A549 (cell line): ENCODE measurements at regions not wholly inside any gene's neighbourhood (a gene's known extent, or its start where the extent isn't known, plus 50 kb on each side); places are given as distances from the start of the nearest gene placed in this dataset.

Experiments
- ATAC-seq, 2 experiments: fragments of 200-7000 bp in 1 of 2; fragments of >200 bp in 1 of 2; cut with Nextera tagmentation in 1 of 2; cut with Tn5 transposase in 1 of 2; 3 replicates each; pipeline versions ENCODE4 v1.8.0 to v1.9.1; 2018 to 2020; ENCODE audit warnings: mild to moderate bottlenecking in 1 of 2, moderate library complexity in 1 of 2
- CTCF ChIA-PET: fragments of 300-600 bp; sonication (Branson Sonifier 250); formaldehyde crosslinking; extraction: SDS; loops from one replicate; lab custom pipeline; 2021; ENCODE audit warnings: antibody characterized with exemption, inconsistent platforms; lab: Yijun Ruan, JAX
- POLR2A ChIA-PET: fragments of 350-600 bp; formaldehyde crosslinking; extraction: SDS; loops from one replicate; lab custom pipeline; 2021; ENCODE audit warnings: antibody characterized with exemption, inconsistent platforms; lab: Yijun Ruan, JAX
- DNase-seq, 2 experiments: peaks; one replicate each; pipeline versions ENCODE4 v3.0.0 to v3.0.0-alpha.2; 2011 to 2016; ENCODE audit warnings: low read depth in 1 of 2, low spot score in 1 of 2
- FAIRE-seq: peaks from 2 replicates; lab custom pipeline; 2011; peaks lifted over from hg19 to GRCh38; lab: Jason Lieb, UNC
- H3K27ac ChIP-seq, 2 experiments: fragments of >200 bp; sonication (Bioruptor Twin); formaldehyde crosslinking; 3 replicates each; pipeline ENCODE4 v1.5.1; 2016 to 2017
- H3K4me1 ChIP-seq: fragments of >200 bp; sonication (Bioruptor Twin); formaldehyde crosslinking; 3 replicates; pipeline ENCODE4 v1.6.1; 2016
- H3K4me2 ChIP-seq: fragments of >200 bp; sonication (Bioruptor Twin); formaldehyde crosslinking; 3 replicates; pipeline ENCODE4 v1.6.1; 2016
- H3K4me3 ChIP-seq: fragments of >200 bp; sonication (Bioruptor Twin); formaldehyde crosslinking; 3 replicates; pipeline ENCODE4 v1.5.1; 2016
- H3K9me3 ChIP-seq: fragments of >200 bp; sonication (Bioruptor Twin); formaldehyde crosslinking; 3 replicates; pipeline ENCODE4 v1.6.1; 2016
- CEBPB ChIP-seq, 2 experiments: fragments of >200 bp in 1 of 2; sonication (Bioruptor Twin) in 1 of 2; formaldehyde crosslinking in 1 of 2; IDR thresholded peaks; 2 replicates each; pipeline ENCODE4 v1.6.1; 2012 to 2016
- EP300 ChIP-seq, 2 experiments: fragments of >200 bp; sonication (Bioruptor Twin); formaldehyde crosslinking; IDR thresholded peaks; 2 replicates in 1 of 2; 3 replicates in 1 of 2; pipeline ENCODE4 v1.6.1; 2016 to 2017
- FOSB ChIP-seq: fragments of 250-450 bp; sonication (Bioruptor Pico); IDR thresholded peaks from 2 replicates; pipeline ENCODE4 v1.5.0; 2020; ENCODE audit warnings: mild to moderate bottlenecking, moderate library complexity
- FOSL2 ChIP-seq, 2 experiments: fragments of 450-650 bp in 1 of 2; fragments of >200 bp in 1 of 2; sonication (Bioruptor Twin) in 1 of 2; formaldehyde crosslinking; IDR thresholded peaks; 2 replicates each; pipeline versions ENCODE4 v1.5.0 to v1.6.1; 2016 to 2020; ENCODE audit warnings: mild to moderate bottlenecking in 1 of 2, moderate library complexity in 1 of 2
- FOXS1 ChIP-seq: fragments of 250-450 bp; sonication (Bioruptor Pico); IDR thresholded peaks from 2 replicates; pipeline ENCODE4 v1.5.0; 2020; ENCODE audit warnings: mild to moderate bottlenecking, moderate library complexity
- GATA3 ChIP-seq: IDR thresholded peaks from 2 replicates; pipeline ENCODE4 v1.6.1; 2012; ENCODE audit warnings: borderline replicate concordance
- HDAC2 ChIP-seq: fragments of 200-600 bp; sonication (generic); IDR thresholded peaks from 2 replicates; pipeline ENCODE4 v1.6.1; 2016
- HEYL ChIP-seq: fragments of 250-450 bp; sonication (Bioruptor Pico); IDR thresholded peaks from 2 replicates; pipeline ENCODE4 v1.8.0; 2021; ENCODE audit warnings: mild to moderate bottlenecking, moderate library complexity
- JUN ChIP-seq, 2 experiments: fragments of >200 bp; sonication (Bioruptor Twin); formaldehyde crosslinking; IDR thresholded peaks; 2 replicates in 1 of 2; 3 replicates in 1 of 2; pipeline ENCODE4 v1.6.1; 2016 to 2017
- JUNB ChIP-seq: fragments of >200 bp; sonication (Bioruptor Twin); formaldehyde crosslinking; IDR thresholded peaks from 2 replicates; pipeline ENCODE4 v1.6.1; 2016
- KDM1A ChIP-seq: fragments of 200-600 bp; sonication (generic); IDR thresholded peaks from 2 replicates; pipeline ENCODE4 v1.6.1; 2016; ENCODE audit warnings: low read depth, mild to moderate bottlenecking
- MYC ChIP-seq: IDR thresholded peaks from 2 replicates; pipeline ENCODE4 v1.6.1; 2012; ENCODE audit warnings: mild to moderate bottlenecking, inconsistent platforms, low read length, improper control_type of control experiment, borderline replicate concordance
- PHF8 ChIP-seq: fragments of 200-600 bp; sonication (generic); IDR thresholded peaks from 2 replicates; pipeline ENCODE4 v1.6.1; 2016; ENCODE audit warnings: low read depth, mild to moderate bottlenecking, antibody characterized with exemption, moderate library complexity, borderline replicate concordance
- POLR2A ChIP-seq: IDR thresholded peaks from 2 replicates; pipeline ENCODE4 v1.6.1; 2012; ENCODE audit warnings: mild to moderate bottlenecking, low read length
- POLR2AphosphoS2 ChIP-seq: conservative IDR thresholded peaks from 2 replicates; pipeline ENCODE4 v1.6.1; 2012; ENCODE audit warnings: low read length, improper control_type of control experiment, inconsistent platforms
- RAD21 ChIP-seq, 2 experiments: fragments of >200 bp in 1 of 2; sonication (Bioruptor Twin) in 1 of 2; formaldehyde crosslinking in 1 of 2; IDR thresholded peaks in 1 of 2; conservative IDR thresholded peaks in 1 of 2; 2 replicates in 1 of 2; 3 replicates in 1 of 2; pipeline ENCODE4 v1.6.1; 2012 to 2018; ENCODE audit warnings: inconsistent platforms in 1 of 2
- SMC3 ChIP-seq: fragments of >200 bp; sonication (Bioruptor Twin); formaldehyde crosslinking; IDR thresholded peaks from 3 replicates; pipeline ENCODE4 v1.6.1; 2018; ENCODE audit warnings: inconsistent platforms
- SREBF2 ChIP-seq: fragments of 450-650 bp; IDR thresholded peaks from 2 replicates; pipeline ENCODE4 v1.6.1; 2014; ENCODE audit warnings: mild to moderate bottlenecking, moderate library complexity
- TP53 ChIP-seq: fragments of 250-450 bp; sonication (Bioruptor Pico); IDR thresholded peaks from 2 replicates; pipeline ENCODE4 v1.5.0; 2021; ENCODE audit warnings: mild to moderate bottlenecking, moderate library complexity
- WGBS: methylation state at CpG from one replicate; pipeline ENCODE4 v1.1.6; 2017; ENCODE audit errors: missing lambda C conversion rate; 5-methylcytosine and 5-hydroxymethylcytosine counted together
- TF ChIP-seq, protein P1 (sequence below): fragments of 450-650 bp; IDR thresholded peaks from 2 replicates; pipeline ENCODE4 v1.6.1; 2014; ENCODE audit warnings: antibody characterized with exemption
- TF ChIP-seq, protein P2 (sequence below): fragments of 150-350 bp; IDR thresholded peaks from 2 replicates; pipeline ENCODE4 v1.6.1; 2014; ENCODE audit warnings: low read depth, mild to moderate bottlenecking, low read length
- TF ChIP-seq, protein P3 (sequence below): fragments of >200 bp; sonication (Bioruptor Twin); formaldehyde crosslinking; IDR thresholded peaks from 2 replicates; pipeline ENCODE4 v1.6.1; 2016
- TF ChIP-seq, protein P4 (sequence below): IDR thresholded peaks from 2 replicates; pipeline ENCODE4 v1.6.1; 2012

DNA sequence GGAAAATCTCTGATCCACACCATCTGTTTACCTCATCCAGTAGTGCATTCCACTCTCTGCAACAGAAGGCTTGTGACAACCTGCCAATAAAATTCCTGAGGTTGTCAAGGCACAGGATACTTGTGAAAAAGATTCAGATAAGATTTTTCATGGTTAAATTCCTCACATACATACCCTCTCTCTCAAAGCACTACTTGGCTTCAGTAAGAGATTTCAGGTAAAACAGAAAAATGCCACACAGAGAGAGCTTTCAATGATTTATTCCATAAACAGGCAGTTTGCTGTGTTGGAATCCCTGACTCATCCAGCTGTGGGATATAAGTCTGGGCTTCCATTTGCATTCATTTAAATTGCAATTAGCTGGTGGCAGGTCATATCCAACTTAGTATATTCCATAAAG, 99.7 kb upstream of the CAV2 start:
- CTCF ChIA-PET = interaction anchor here (0.7 to 1.4 kb wide), 4 partner anchors 141 to 189 kb away, joined by 3 to 4 read pairs (median 3); no protein-coding TSS in a partner anchor

DNA sequence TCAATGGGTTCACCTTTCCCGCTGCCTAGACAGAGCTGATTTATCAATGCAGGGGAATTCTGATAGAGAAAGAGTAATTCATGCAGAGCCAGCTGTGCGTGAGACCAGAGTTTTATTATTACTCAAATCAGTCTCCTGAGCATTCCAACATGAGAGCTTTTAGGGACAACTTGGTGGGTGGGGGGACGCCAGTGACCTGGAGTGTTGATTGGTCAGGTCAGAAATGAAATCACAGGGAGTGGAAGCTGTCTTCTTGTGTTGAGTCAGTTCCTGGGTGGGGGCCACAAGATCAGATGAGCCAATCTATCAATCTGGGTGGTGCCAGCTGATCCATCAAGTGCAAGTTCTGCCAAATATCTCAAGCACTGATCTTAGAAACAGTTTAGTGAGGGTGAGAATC, 99.0 kb upstream of the CAV2 start:
- CTCF ChIA-PET = interaction anchor here (0.7 to 1.4 kb wide), 4 partner anchors 141 to 188 kb away, joined by 3 to 4 read pairs (median 3); no protein-coding TSS in a partner anchor
- Histone ChIP-seq H3K9me3 (peaks cover 9% of the 10 kb centered on the region; the same call in 2 of the 3 replicates), H3K4me2 (no peak overlapping the region), H3K4me3 (no peak overlapping the region), H3K27ac (peak overlapping the region; percentile 37 to 73; a peak in 5 of 6 replicates), H3K4me1 (peaks cover 46% of the 10 kb centered on the region)
- POLR2A ChIA-PET = interaction anchor here (0.6 to 1.0 kb wide), 3 partner anchors 126 to 141 kb away, joined by 3 to 4 read pairs (median 4); no protein-coding TSS in a partner anchor
- ATAC-seq (no peak), FAIRE-seq (no peak), DNase-seq (no peak)
- 92% methylated on average over 3 of the region's 3 CpGs for WGBS
- no peak for TF ChIP-seq HEYL (CRISPR knock-in tag)
- no peak for TF ChIP-seq CEBPB (IDR thresholded peaks at IDR 0.05)
- no peak for TF ChIP-seq SREBF2
- TF ChIP-seq KDM1A = no peak
- no peak for TF ChIP-seq PHF8
- no peak for TF ChIP-seq SMC3
- TF ChIP-seq POLR2A = no peak
- no peak for TF ChIP-seq POLR2AphosphoS2
- TF ChIP-seq FOXS1 (CRISPR knock-in tag) = no peak
- TF ChIP-seq JUN (IDR thresholded peaks at IDR 0.05) = no peak
- TF ChIP-seq, protein P1, sequence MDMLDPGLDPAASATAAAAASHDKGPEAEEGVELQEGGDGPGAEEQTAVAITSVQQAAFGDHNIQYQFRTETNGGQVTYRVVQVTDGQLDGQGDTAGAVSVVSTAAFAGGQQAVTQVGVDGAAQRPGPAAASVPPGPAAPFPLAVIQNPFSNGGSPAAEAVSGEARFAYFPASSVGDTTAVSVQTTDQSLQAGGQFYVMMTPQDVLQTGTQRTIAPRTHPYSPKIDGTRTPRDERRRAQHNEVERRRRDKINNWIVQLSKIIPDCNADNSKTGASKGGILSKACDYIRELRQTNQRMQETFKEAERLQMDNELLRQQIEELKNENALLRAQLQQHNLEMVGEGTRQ = no peak
- no peak for TF ChIP-seq HDAC2
- TF ChIP-seq, protein P2, sequence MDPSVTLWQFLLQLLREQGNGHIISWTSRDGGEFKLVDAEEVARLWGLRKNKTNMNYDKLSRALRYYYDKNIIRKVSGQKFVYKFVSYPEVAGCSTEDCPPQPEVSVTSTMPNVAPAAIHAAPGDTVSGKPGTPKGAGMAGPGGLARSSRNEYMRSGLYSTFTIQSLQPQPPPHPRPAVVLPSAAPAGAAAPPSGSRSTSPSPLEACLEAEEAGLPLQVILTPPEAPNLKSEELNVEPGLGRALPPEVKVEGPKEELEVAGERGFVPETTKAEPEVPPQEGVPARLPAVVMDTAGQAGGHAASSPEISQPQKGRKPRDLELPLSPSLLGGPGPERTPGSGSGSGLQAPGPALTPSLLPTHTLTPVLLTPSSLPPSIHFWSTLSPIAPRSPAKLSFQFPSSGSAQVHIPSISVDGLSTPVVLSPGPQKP = no peak
- TF ChIP-seq, protein P3, sequence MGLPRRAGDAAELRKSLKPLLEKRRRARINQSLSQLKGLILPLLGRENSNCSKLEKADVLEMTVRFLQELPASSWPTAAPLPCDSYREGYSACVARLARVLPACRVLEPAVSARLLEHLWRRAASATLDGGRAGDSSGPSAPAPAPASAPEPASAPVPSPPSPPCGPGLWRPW = no peak
- no peak for TF ChIP-seq TP53 (CRISPR knock-in tag)

More for the DNA sequence above, 99.7 kb upstream of the CAV2 start:
- peaks cover 9% of the 10 kb centered on the region; the same call in 2 of the 3 replicates for H3K9me3 ChIP-seq
- no peak for TF ChIP-seq FOSB (CRISPR knock-in tag)
- TF ChIP-seq FOSL2 (IDR thresholded peaks at IDR 0.05) = no peak
- peak; percentile 61 for TF ChIP-seq FOSL2 (CRISPR knock-in tag; IDR thresholded peaks at IDR 0.05)
- no peak for TF ChIP-seq MYC
- TF ChIP-seq, protein P3 = no peak
- peak; percentile 16 to 52; a peak in 1 of 5 replicates for TF ChIP-seq EP300 (IDR thresholded peaks at IDR 0.05)
- peak in 1 of 2 experiments; percentile 22; a peak in 2 of 5 replicates for TF ChIP-seq RAD21 (conservative IDR thresholded peaks at IDR 0.05 in 1 of 2, IDR thresholded peaks at IDR 0.05 in 1 of 2)
- TF ChIP-seq JUNB = peak; percentile 60; the same call in 1 of the 2 replicates
- TF ChIP-seq, protein P4, sequence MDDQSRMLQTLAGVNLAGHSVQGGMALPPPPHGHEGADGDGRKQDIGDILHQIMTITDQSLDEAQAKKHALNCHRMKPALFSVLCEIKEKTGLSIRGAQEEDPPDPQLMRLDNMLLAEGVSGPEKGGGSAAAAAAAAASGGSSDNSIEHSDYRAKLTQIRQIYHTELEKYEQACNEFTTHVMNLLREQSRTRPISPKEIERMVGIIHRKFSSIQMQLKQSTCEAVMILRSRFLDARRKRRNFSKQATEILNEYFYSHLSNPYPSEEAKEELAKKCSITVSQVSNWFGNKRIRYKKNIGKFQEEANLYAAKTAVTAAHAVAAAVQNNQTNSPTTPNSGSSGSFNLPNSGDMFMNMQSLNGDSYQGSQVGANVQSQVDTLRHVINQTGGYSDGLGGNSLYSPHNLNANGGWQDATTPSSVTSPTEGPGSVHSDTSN = 0 out of 2 replicates have a peak, but pooled peaks have one; percentile 12
- TF ChIP-seq GATA3 = peak; percentile 88; the same call in 1 of the 2 replicates
- TF ChIP-seq CEBPB (IDR thresholded peaks at IDR 0.05) = peak in 1 of 2 experiments; percentile 25; a peak in 1 of 4 replicates
- TF ChIP-seq, all 56 proteins: peak for 7
- POLR2A ChIA-PET = interaction anchor here (0.6 to 1.0 kb wide), 2 partner anchors 126 to 128 kb away, joined by 4 read pairs; no protein-coding TSS in a partner anchor
- Histone ChIP-seq H3K4me2 (peak overlapping the region; percentile 29), H3K4me3 (no peak overlapping the region), H3K27ac (peak overlapping the region; percentile 37 to 73), H3K4me1 (peaks cover 50% of the 10 kb centered on the region)
- peak in 1 of 2 experiments; percentile 18; a peak in 3 of 6 replicates for ATAC-seq
- no peak for DNase-seq
- FAIRE-seq = peak; percentile 28
